AG09319 (cell line): ENCODE measurements at regions not wholly inside any gene's neighbourhood (a gene's known extent, or its start where the extent isn't known, plus 50 kb on each side); places are given as distances from the start of the nearest gene placed in this dataset.

Experiments
- DNase-seq: peaks from one replicate; pipeline ENCODE4 v3.0.0-alpha.2; 2010; ENCODE audit warnings: low read depth; ENCODE audit errors: extremely low read depth
- TF ChIP-seq, protein P1 (sequence below): IDR thresholded peaks from 2 replicates; pipeline ENCODE4 v1.5.1; 2011; ENCODE audit warnings: low read depth, mild to moderate bottlenecking, inconsistent platforms, low read length, moderate library complexity

DNA sequence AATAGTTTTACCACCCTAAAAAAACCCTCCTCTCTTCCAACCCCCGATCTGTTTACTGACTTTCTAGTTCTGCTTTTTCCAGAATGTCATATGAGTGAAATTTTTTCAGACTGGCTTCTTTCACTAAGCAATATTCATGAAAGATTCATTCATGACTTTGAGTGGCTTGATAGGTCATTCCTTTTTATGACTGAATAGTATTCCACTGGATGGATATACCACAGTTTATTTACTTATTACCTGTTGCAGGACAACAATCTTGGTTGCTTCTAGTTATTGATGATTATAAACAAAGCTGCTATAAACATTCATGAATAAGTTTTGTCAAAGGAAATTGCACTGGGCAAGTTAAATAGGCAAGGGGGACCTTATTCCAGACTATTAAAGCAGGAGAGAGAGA lies 264.2 kb downstream of the UTP18 start:
- TF ChIP-seq, protein P1, sequence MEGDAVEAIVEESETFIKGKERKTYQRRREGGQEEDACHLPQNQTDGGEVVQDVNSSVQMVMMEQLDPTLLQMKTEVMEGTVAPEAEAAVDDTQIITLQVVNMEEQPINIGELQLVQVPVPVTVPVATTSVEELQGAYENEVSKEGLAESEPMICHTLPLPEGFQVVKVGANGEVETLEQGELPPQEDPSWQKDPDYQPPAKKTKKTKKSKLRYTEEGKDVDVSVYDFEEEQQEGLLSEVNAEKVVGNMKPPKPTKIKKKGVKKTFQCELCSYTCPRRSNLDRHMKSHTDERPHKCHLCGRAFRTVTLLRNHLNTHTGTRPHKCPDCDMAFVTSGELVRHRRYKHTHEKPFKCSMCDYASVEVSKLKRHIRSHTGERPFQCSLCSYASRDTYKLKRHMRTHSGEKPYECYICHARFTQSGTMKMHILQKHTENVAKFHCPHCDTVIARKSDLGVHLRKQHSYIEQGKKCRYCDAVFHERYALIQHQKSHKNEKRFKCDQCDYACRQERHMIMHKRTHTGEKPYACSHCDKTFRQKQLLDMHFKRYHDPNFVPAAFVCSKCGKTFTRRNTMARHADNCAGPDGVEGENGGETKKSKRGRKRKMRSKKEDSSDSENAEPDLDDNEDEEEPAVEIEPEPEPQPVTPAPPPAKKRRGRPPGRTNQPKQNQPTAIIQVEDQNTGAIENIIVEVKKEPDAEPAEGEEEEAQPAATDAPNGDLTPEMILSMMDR, result no peak
- no peak for DNase-seq

DNA sequence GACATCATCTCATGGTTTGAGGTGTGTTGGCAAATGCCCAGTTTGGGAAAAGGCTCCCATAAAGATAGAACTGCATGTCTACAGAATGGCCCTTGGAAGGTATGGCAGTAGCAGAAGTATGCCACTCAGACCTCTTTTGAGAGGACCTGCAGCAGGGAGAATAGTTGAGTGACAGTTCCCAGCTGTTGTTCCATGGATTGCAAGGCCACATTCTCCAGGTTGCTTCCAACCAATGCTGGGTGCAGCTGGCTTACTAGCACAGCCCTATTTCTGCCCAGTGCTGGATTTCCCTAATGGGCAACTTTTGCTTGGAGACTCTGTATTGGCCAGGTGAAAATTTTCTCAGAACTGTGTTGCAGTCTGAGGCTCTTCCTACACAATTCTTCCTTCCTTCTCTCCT lies 266.2 kb downstream of the UTP18 start:
- TF ChIP-seq, protein P1, result no peak
- no peak for DNase-seq

GRCh38 chr17:51527225-51527982 lies 267.1 kb downstream of the UTP18 start:
- TF ChIP-seq, protein P1, result no peak
- DNase-seq, result no peak

DNA sequence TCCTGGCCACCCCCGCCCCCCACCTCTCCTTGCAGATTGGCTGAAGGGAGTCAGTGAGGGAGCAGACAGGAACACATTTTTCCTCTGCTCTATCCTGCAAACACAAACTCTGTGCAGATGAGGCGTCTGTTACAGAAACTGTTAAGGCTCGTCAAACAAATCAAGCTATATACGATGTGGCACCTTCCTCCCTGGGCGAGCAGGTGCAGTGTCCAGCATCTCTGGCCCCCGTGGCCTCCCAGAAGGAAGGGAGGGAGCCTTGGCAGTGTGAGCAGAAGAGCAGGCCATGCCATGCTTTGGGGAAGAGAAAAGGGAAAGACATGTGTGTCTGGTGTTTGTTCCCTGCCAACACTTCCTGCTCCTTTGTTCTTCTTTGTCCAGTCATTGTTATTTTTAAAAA lies 267.8 kb downstream of the UTP18 start:
- no peak for DNase-seq
- TF ChIP-seq, protein P1, result no peak

- no peak for DNase-seq
- TF ChIP-seq, protein P1, result no peak
Observed at GRCh38 chr17:51533219-51533618, 272.9 kb downstream of the UTP18 start.

DNA sequence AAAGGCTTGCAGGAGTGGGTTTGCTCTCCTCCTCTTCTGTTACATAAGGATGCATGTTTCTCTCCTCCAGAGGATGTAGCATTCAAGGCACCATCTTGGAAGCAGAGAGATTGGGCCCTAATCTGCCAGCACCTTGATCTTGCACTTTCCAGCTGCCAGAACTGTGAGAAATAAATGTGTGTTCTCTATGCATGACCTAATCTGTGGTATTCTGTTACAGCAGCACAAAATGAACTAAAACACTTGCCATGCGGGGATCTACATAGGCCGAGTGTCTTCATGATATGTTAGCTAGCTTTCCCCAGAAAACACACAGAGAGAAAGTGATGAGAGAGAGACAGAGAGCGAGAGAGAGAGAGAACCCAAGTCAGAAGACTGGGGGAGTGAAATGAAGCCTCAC lies 273.5 kb downstream of the UTP18 start:
- TF ChIP-seq, protein P1, result no peak
- DNase-seq, result no peak

DNA sequence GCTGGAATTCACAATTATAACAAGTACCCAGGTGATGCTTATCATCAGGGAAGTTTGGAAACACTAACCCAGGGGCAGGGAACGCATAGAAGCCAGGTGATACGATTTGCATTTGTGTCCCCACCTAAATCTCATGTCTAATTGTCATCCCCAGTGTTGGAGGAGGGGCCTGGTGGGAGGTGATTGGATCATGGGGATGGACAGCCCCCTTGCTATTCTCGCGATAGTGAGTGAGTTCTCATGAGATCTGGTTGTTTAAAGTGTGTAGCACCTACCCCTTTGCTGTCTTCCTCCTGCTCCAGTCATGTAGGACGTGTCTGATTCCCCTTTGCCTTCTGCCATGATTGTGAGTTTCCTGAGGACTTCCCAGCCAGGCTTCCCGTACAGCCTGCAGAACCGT lies 276.3 kb downstream of the UTP18 start:
- TF ChIP-seq, protein P1, result no peak

More for the DNA sequence above, 276.3 kb downstream of the UTP18 start:
- DNase-seq, result no peak
